IMR-90 (cell line): ENCODE measurements at regions not wholly inside any gene's neighbourhood (a gene's known extent, or its start where the extent isn't known, plus 50 kb on each side); places are given as distances from the start of the nearest gene placed in this dataset.

Source experiments
- ATAC-seq: fragments of 200-7000 bp; cut with Tn5 transposase; 2 replicates; pipeline ENCODE4 v1.9.1; 2020; ENCODE audit warnings: low read depth, mild to moderate bottlenecking, moderate library complexity
- BruUV-seq: library from RNA; stranded (reverse); fragments of 400-500 nt; replicated peaks from 2 replicates; lab custom pipeline; 2021; lab: Mats Ljungman, UMichigan
- CTCF ChIA-PET: fragments of 300-600 bp; formaldehyde crosslinking; extraction: SDS; loops from one replicate; lab custom pipeline; 2021; ENCODE audit warnings: antibody characterized with exemption; lab: Yijun Ruan, JAX
- POLR2A ChIA-PET: fragments of 300-600 bp; sonication (Branson Sonifier 250); formaldehyde crosslinking; loops from one replicate; lab custom pipeline; 2022; ENCODE audit warnings: antibody characterized with exemption; ENCODE audit not compliant: unreplicated experiment; lab: Charles Lee
- DNase-seq: peaks from one replicate; pipeline ENCODE4 v3.0.0; 2013
- H2AFZ ChIP-seq: replicated peaks from 2 replicates; pipeline ENCODE3; 2013; ENCODE audit warnings: low read length, mild to moderate bottlenecking; ENCODE audit not compliant: poor library complexity
- H2AK5ac ChIP-seq: 2 replicates; pipeline ENCODE4 v1.6.1; 2013; ENCODE audit warnings: low read depth, low read length, inconsistent platforms
- H2AK9ac ChIP-seq: replicated peaks from 2 replicates; pipeline ENCODE3; 2013; ENCODE audit warnings: mild to moderate bottlenecking, low read depth, low read length, moderate library complexity; ENCODE audit not compliant: poor library complexity
- H2BK120ac ChIP-seq: 2 replicates; pipeline ENCODE4 v1.6.1; 2013; ENCODE audit warnings: low read depth, low read length, inconsistent platforms
- H2BK15ac ChIP-seq: 3 replicates; pipeline ENCODE4 v1.6.1; 2013; ENCODE audit warnings: low read depth, low read length, inconsistent platforms
- H2BK20ac ChIP-seq: 2 replicates; pipeline ENCODE4 v1.6.1; 2013; ENCODE audit warnings: low read depth, mild to moderate bottlenecking, inconsistent platforms, low read length, moderate library complexity
- H2BK5ac ChIP-seq: 2 replicates; pipeline ENCODE4 v1.6.1; 2013; ENCODE audit warnings: mild to moderate bottlenecking, low read depth, low read length, inconsistent platforms; ENCODE audit not compliant: poor library complexity, severe bottlenecking
- H3K14ac ChIP-seq: replicated peaks from 2 replicates; pipeline ENCODE4 v1.6.1; 2013; ENCODE audit warnings: low read depth, low read length, inconsistent platforms
- H3K18ac ChIP-seq: 2 replicates; pipeline ENCODE4 v1.6.1; 2013; ENCODE audit warnings: low read depth, low read length, control low read depth
- H3K23ac ChIP-seq: 2 replicates; pipeline ENCODE4 v1.6.1; 2013; ENCODE audit warnings: low read depth, low read length, inconsistent platforms
- H3K27ac ChIP-seq: 2 replicates; pipeline ENCODE4 v1.5.1; 2013; ENCODE audit warnings: mild to moderate bottlenecking, control low read depth, low read length; ENCODE audit not compliant: insufficient read depth
- H3K27me3 ChIP-seq: 2 replicates; pipeline ENCODE4 v1.6.1; 2013; ENCODE audit warnings: low read length; ENCODE audit not compliant: control insufficient read depth, insufficient read depth
- H3K36me3 ChIP-seq: 2 replicates; pipeline ENCODE4 v1.6.1; 2013; ENCODE audit warnings: low read length, mixed read lengths; ENCODE audit not compliant: control insufficient read depth, insufficient read depth
- H3K4ac ChIP-seq: 2 replicates; pipeline ENCODE4 v1.6.1; 2013; ENCODE audit warnings: low read depth, low read length, inconsistent platforms
- H3K4me1 ChIP-seq: 2 replicates; pipeline ENCODE4 v1.6.1; 2013; ENCODE audit warnings: low read length, mixed read lengths; ENCODE audit not compliant: control insufficient read depth, insufficient read depth
- H3K4me2 ChIP-seq: 2 replicates; pipeline ENCODE4 v1.6.1; 2013; ENCODE audit warnings: low read depth, mild to moderate bottlenecking, control low read depth, low read length, moderate library complexity
- H3K4me3 ChIP-seq: 2 replicates; pipeline ENCODE4 v1.5.1; 2013; ENCODE audit warnings: low read depth, mild to moderate bottlenecking, control low read depth, low read length, moderate library complexity; ENCODE audit not compliant: insufficient read depth
- H3K56ac ChIP-seq: 2 replicates; pipeline ENCODE4 v1.6.1; 2013; ENCODE audit warnings: low read length, inconsistent platforms; ENCODE audit not compliant: insufficient read depth; ENCODE audit errors: extremely low read depth
- H3K79me1 ChIP-seq, 2 experiments: 2 replicates each; pipeline ENCODE4 v1.6.1; 2013; ENCODE audit warnings: low read length in 2 of 2, inconsistent platforms in 1 of 2, low read depth in 1 of 2
- H3K9ac ChIP-seq: 2 replicates; pipeline ENCODE4 v1.6.1; 2013; ENCODE audit warnings: low read depth, low read length, control low read depth
- H3K9me1 ChIP-seq: 2 replicates; pipeline ENCODE4 v1.6.1; 2013; ENCODE audit warnings: low read length, inconsistent platforms; ENCODE audit not compliant: insufficient read depth
- H3K9me3 ChIP-seq: 2 replicates; pipeline ENCODE4 v1.6.1; 2013; ENCODE audit warnings: low read length; ENCODE audit not compliant: control insufficient read depth, insufficient read depth
- H4K20me1 ChIP-seq: 2 replicates; pipeline ENCODE4 v1.6.1; 2013; ENCODE audit warnings: low read length, inconsistent platforms; ENCODE audit not compliant: insufficient read depth
- H4K5ac ChIP-seq: 2 replicates; pipeline ENCODE4 v1.6.1; 2013; ENCODE audit warnings: mild to moderate bottlenecking, low read depth, low read length, control low read depth
- H4K8ac ChIP-seq, 2 experiments: 2 replicates each; pipeline ENCODE4 v1.6.1; 2013; ENCODE audit warnings: low read depth in 2 of 2, low read length in 2 of 2, control low read depth in 1 of 2, inconsistent platforms in 1 of 2
- H4K91ac ChIP-seq: 2 replicates; pipeline ENCODE4 v1.6.1; 2013; ENCODE audit warnings: low read depth, low read length, inconsistent platforms; ENCODE audit not compliant: insufficient read depth
- BHLHE40 ChIP-seq: fragments of 150-350 bp; IDR thresholded peaks from 2 replicates; pipeline ENCODE4 v1.6.1; 2016; ENCODE audit warnings: mild to moderate bottlenecking, low read depth, low read length
- CEBPB ChIP-seq: IDR thresholded peaks from 2 replicates; pipeline ENCODE4 v1.6.1; 2012; ENCODE audit warnings: low read depth, low read length, improper control_type of control experiment
- ELK1 ChIP-seq: fragments of 150-350 bp; IDR thresholded peaks from 2 replicates; pipeline ENCODE4 v1.6.1; 2016; ENCODE audit warnings: low read depth, mild to moderate bottlenecking, low read length, moderate library complexity, borderline replicate concordance
- MAFK ChIP-seq: IDR thresholded peaks from 2 replicates; pipeline ENCODE4 v1.6.1; 2012; ENCODE audit warnings: low read depth, low read length, improper control_type of control experiment
- MAZ ChIP-seq: IDR thresholded peaks from 2 replicates; pipeline ENCODE4 v1.6.1; 2012; ENCODE audit warnings: low read depth, mild to moderate bottlenecking, low read length, improper control_type of control experiment, moderate library complexity, borderline replicate concordance
- MXI1 ChIP-seq: IDR thresholded peaks from 2 replicates; pipeline ENCODE4 v1.6.1; 2012; ENCODE audit warnings: low read depth, mild to moderate bottlenecking, low read length, moderate library complexity, borderline replicate concordance
- POLR2A ChIP-seq: IDR thresholded peaks from 2 replicates; pipeline ENCODE4 v1.6.1; 2012; ENCODE audit warnings: mild to moderate bottlenecking, low read depth, low read length
- RAD21 ChIP-seq: IDR thresholded peaks from 2 replicates; pipeline ENCODE4 v1.6.1; 2012; ENCODE audit warnings: low read length, improper control_type of control experiment
- RCOR1 ChIP-seq: IDR thresholded peaks from 2 replicates; pipeline ENCODE4 v1.6.1; 2012; ENCODE audit warnings: mild to moderate bottlenecking, low read length, improper control_type of control experiment; ENCODE audit not compliant: insufficient replicate concordance
- SMC3 ChIP-seq: fragments of 150-350 bp; IDR thresholded peaks from 2 replicates; pipeline ENCODE4 v1.6.1; 2016; ENCODE audit warnings: low read depth, mild to moderate bottlenecking, antibody characterized with exemption, low read length, moderate library complexity
- WGBS, 2 experiments: methylation state at CpG; one replicate each; pipeline versions ENCODE4 v1.1.5 to v1.1.7; 2013; ENCODE audit warnings: missing lambda C conversion rate in 2 of 2; ENCODE audit not compliant: insufficient read length in 1 of 2; ENCODE audit errors: extremely low coverage in 2 of 2; 5-methylcytosine and 5-hydroxymethylcytosine counted together
- dilution Hi-C: fragments of 300-500 bp; cut with HindIII; formaldehyde crosslinking; loops from one replicate; pipeline ENCODE4 v1.14.3; 2018; ENCODE audit warnings: low sequenced_read_pairs; ENCODE audit not compliant: unreplicated experiment
- in situ Hi-C: fragments of 300-500 bp; cut with MboI; formaldehyde crosslinking; loops from 3 replicates; pipeline ENCODE4 v1.14.3; 2019; ENCODE audit warnings: low sequenced_read_pairs, inconsistent platforms, mixed read lengths
- intact Hi-C: fragments of 100-400 bp; cut with micrococcal nuclease; formaldehyde crosslinking; loops from 2 replicates; pipeline ENCODE4 v1.10.0; 2022

- in situ Hi-C loops, result no loop called here
- no peak overlapping the region for H4K5ac ChIP-seq
- no peak overlapping the region for H3K56ac ChIP-seq
- no peak overlapping the region for H4K8ac ChIP-seq
- ATAC-seq (no peak), DNase-seq (no peak)
- no peak overlapping the region for H3K4ac ChIP-seq
- H3K18ac ChIP-seq, result no peak overlapping the region
- peaks cover 2% of the 10 kb centered on the region; the same call in 1 of the 2 replicates for H3K9me3 ChIP-seq
- H3K4me2 ChIP-seq, result no peak overlapping the region
- no peak overlapping the region for H2AK5ac ChIP-seq
- TF ChIP-seq RAD21 (no peak), BHLHE40 (no peak), SMC3 (no peak), RCOR1 (no peak), ELK1 (no peak), POLR2A (no peak), MAFK (no peak), MXI1 (no peak), CEBPB (no peak), MAZ (no peak)
- WGBS, 2 experiments, result no CpG with 5 or more reads among the region's 4 CpGs
- H2AFZ ChIP-seq, result no peak overlapping the region
- no peak overlapping the region for H3K9ac ChIP-seq
- H3K9me1 ChIP-seq, result no peaks in the 10 kb centered on the region
- no peaks in the 10 kb centered on the region for H3K27me3 ChIP-seq
- no peaks in the 10 kb centered on the region for H3K36me3 ChIP-seq
- H2BK20ac ChIP-seq, result no peak overlapping the region
- H3K27ac ChIP-seq, result no peak overlapping the region
- no peak overlapping the region for H2AK9ac ChIP-seq
- H2BK5ac ChIP-seq, result no peak overlapping the region
- dilution Hi-C loops, result no loop called here
- no peak overlapping the region for H2BK15ac ChIP-seq
- intact Hi-C loops, result no loop called here
- ChIA-PET CTCF (no interaction called here), POLR2A (no interaction called here)
- no peak overlapping the region for H3K14ac ChIP-seq
- H3K4me3 ChIP-seq, result no peak overlapping the region
- H3K4me1 ChIP-seq, result no peaks in the 10 kb centered on the region
- no peaks in the 10 kb centered on the region for H3K79me1 ChIP-seq
- H4K91ac ChIP-seq, result no peak overlapping the region
- no peak overlapping the region for H2BK120ac ChIP-seq
- BruUV-seq, result no TSS peak
- no peak overlapping the region for H3K23ac ChIP-seq
- H4K20me1 ChIP-seq, result no peaks in the 10 kb centered on the region
Measured at GRCh38 chr5:29701600-29701999, 1491.9 kb upstream of the CDH6 start.
